Lower leg skin (tissue), 4 donors: ENCODE measurements at regions not wholly inside any gene's neighbourhood (a gene's known extent, or its start where the extent isn't known, plus 50 kb on each side); places are given as distances from the start of the nearest gene placed in this dataset.

Source experiments
- DNase-seq, 2 donors: peaks; one replicate each; pipeline ENCODE4 v3.0.0-alpha.2; 2019; ENCODE audit warnings: low spot score in 2 of 2
- H3K4me3 ChIP-seq: fragments of 200-600 bp; sonication (generic); 2 replicates; pipeline ENCODE4 v1.5.1; 2017; ENCODE audit warnings: mild to moderate bottlenecking, low read depth; ENCODE audit not compliant: poor library complexity, severe bottlenecking
- POLR2A ChIP-seq, 2 donors: fragments of 450-650 bp; IDR thresholded peaks; one replicate each; pipeline ENCODE4 v1.6.1; 2016 to 2017; ENCODE audit warnings: antibody characterized with exemption in 2 of 2, mild to moderate bottlenecking in 1 of 2, moderate library complexity in 1 of 2
- WGBS, 2 donors: methylation state at CpG; one replicate each; pipeline ENCODE4 v1.1.5; 2018; 5-methylcytosine and 5-hydroxymethylcytosine counted together
- intact Hi-C: fragments of 100-400 bp; cut with DNase I; formaldehyde crosslinking; loops from one replicate; pipeline ENCODE4 v1.15.0; 2023; ENCODE audit warnings: low total_unique reads
- TF ChIP-seq, protein P1 (sequence below), 3 donors: fragments of 450-650 bp; IDR thresholded peaks; one replicate each; pipeline ENCODE4 v1.5.1; 2016; ENCODE audit warnings: antibody characterized with exemption in 3 of 3, mild to moderate bottlenecking in 3 of 3, moderate library complexity in 2 of 3

- no peak for DNase-seq
- H3K4me3 ChIP-seq, result no peak overlapping the region
- no peak for TF ChIP-seq POLR2A (IDR thresholded peaks at IDR 0.05)
- TF ChIP-seq, protein P1, sequence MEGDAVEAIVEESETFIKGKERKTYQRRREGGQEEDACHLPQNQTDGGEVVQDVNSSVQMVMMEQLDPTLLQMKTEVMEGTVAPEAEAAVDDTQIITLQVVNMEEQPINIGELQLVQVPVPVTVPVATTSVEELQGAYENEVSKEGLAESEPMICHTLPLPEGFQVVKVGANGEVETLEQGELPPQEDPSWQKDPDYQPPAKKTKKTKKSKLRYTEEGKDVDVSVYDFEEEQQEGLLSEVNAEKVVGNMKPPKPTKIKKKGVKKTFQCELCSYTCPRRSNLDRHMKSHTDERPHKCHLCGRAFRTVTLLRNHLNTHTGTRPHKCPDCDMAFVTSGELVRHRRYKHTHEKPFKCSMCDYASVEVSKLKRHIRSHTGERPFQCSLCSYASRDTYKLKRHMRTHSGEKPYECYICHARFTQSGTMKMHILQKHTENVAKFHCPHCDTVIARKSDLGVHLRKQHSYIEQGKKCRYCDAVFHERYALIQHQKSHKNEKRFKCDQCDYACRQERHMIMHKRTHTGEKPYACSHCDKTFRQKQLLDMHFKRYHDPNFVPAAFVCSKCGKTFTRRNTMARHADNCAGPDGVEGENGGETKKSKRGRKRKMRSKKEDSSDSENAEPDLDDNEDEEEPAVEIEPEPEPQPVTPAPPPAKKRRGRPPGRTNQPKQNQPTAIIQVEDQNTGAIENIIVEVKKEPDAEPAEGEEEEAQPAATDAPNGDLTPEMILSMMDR (IDR thresholded peaks at IDR 0.05), result no peak
- intact Hi-C loops, result no loop called here
- WGBS, 2 donors, result 75 to 84% methylated on average over 1 of the region's 1 CpG
Measured at GRCh38 chr13:73416093-73416492, 357.3 kb downstream of the KLF5 start.

DNA sequence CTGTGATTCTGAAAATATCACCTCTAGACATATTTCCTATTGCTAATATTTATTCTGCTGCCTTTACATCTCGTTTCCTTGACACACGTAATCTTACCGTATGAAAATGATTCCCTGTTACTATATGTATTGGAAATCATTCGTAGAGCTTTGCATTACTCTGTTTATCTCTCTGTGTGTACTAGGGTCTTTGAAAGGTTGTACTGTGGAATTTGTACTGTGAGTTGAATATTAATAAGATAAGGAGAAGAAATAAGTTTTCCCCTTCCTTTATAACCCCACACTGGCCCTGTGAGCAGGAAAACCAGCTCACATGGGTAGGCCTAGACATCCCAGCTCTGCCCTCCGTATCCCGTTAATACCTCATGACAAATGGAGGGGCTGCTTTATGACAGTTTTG is 354.9 kb downstream of the KLF5 start:
- TF ChIP-seq, protein P1 (IDR thresholded peaks at IDR 0.05), result no peak
- no peak for TF ChIP-seq POLR2A (IDR thresholded peaks at IDR 0.05)
- intact Hi-C loops, result no loop called here
- 88 to 95% methylated on average over 6 of the region's 6 CpGs for WGBS, 2 donors
- no peak overlapping the region for H3K4me3 ChIP-seq
- no peak for DNase-seq

DNA sequence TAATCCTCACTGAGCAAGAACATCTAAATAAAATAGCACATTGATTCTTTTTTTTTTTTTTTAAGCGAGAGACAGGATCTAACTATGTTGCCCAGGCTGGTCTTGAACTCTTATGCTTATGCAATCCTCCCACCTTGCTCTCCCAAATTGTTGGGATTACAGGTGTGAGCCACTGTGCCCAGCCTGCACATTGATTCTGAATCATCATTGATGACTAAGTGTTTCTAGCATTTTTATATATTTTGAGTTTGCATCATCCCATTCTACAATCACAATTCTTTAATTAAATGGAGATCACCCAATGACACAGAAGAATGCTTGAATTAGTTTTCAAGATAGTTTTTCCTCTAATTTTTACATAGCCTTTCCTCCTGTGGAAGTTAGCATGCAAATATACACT is 354.1 kb downstream of the KLF5 start:
- TF ChIP-seq, protein P1 (IDR thresholded peaks at IDR 0.05), result no peak
- TF ChIP-seq POLR2A (IDR thresholded peaks at IDR 0.05), result no peak
- intact Hi-C loops, result no loop called here
- no peak for DNase-seq
- 88 to 97% methylated on average over 1 of the region's 1 CpG for WGBS, 2 donors
- no peak overlapping the region for H3K4me3 ChIP-seq

DNA sequence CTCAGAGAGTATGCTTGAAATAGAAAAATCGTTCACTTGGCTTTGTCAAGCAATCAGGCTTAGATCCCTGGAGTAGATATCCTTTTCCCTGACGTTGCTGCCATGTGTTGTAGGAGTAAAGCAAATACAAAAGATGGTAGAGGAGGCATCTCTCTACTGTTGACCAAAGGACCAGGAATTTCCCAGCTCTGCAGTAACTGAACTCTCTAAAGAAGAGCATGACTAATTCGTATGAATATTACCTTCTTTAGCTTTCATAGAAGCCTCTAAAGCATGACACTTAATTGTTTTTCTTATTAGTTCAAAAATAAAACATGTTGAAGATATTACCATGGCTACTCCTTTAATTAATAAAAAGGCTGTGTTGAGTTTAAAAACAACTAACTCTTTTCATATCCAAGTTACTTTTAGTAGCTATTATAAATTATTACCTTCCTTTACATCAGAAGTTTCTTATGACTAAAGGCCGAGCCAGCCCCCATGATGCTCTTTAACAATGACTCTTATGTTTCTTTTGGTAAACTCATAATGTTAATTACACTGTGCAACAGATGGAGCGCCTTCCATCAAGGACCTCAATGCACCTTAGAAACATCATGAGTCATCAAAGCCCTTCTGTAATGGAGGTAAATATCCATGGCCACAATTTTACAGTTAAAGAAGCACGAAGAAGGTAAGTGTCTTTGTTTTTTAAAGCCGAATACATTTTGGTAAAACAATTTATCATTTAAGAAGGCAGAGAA is 352.4 kb downstream of the KLF5 start:
- intact Hi-C loops, result no loop called here
- WGBS, 2 donors, result 74 to 78% methylated on average over 7 of the region's 7 CpGs
- no peak overlapping the region for H3K4me3 ChIP-seq
- no peak for DNase-seq
- TF ChIP-seq, protein P1 (IDR thresholded peaks at IDR 0.05), result no peak
- no peak for TF ChIP-seq POLR2A (IDR thresholded peaks at IDR 0.05)

DNA sequence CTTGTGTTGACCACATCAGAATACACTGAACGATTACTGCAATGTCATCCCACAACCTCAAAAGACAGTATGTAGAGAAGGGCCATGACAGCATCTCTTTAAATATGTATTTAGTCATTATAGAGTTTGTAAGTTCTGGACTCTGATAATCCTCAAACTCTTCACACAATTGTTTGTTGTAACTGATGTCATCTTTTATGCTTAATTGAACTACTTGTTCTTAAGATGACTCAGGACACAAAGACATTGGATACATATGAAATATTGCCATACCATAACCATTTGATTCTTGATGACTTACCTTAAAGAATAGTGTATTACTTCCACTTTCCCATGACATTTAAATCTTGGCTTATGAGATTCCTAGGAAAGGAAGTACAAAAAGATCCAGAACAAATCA is 347.6 kb downstream of the KLF5 start:
- intact Hi-C loops, result no loop called here
- no peak for DNase-seq
- H3K4me3 ChIP-seq, result no peak overlapping the region
- TF ChIP-seq POLR2A (IDR thresholded peaks at IDR 0.05), result no peak
- TF ChIP-seq, protein P1 (IDR thresholded peaks at IDR 0.05), result no peak
- WGBS, 2 donors, result 74 to 75% methylated on average over 1 of the region's 1 CpG

DNA sequence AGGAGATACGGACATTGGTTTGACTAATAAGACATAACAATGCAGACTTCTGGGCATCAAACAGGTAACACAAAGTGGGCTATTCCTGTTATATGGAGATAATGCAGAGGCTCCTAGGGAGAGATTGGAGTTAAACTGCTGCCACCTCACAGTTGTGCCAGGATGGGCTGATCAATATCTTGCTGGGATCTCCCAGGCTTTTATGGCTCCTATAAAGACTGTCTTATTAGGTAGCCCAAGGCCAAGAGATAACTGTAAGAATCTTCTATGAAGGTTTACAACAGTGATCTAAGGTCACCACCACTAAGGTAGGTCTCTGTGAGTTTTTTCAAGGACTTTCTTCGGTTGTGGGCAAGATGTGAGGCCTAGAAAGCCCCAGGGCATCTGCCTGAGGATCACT is 345.8 kb downstream of the KLF5 start:
- no peak for DNase-seq
- 46 to 82% methylated on average over 2 of the region's 2 CpGs for WGBS, 2 donors
- TF ChIP-seq, protein P1 (IDR thresholded peaks at IDR 0.05), result no peak
- TF ChIP-seq POLR2A (IDR thresholded peaks at IDR 0.05), result no peak
- H3K4me3 ChIP-seq, result no peak overlapping the region
- intact Hi-C loops, result no loop called here
